Parathyroid adenoma (tissue), 2 donors: ENCODE measurements at regions not wholly inside any gene's neighbourhood (a gene's known extent, or its start where the extent isn't known, plus 50 kb on each side); places are given as distances from the start of the nearest gene placed in this dataset.

Experiments
- H2AFZ ChIP-seq: fragments of 300-600 bp; sonication (generic); one replicate; pipeline ENCODE4 v1.7.0; 2017; ENCODE audit warnings: antibody characterized with exemption, mild to moderate bottlenecking
- H3K27ac ChIP-seq: fragments of 300-600 bp; sonication (generic); one replicate; pipeline ENCODE4 v1.7.0; 2017
- H3K27me3 ChIP-seq: fragments of 300-600 bp; sonication (generic); one replicate; pipeline ENCODE4 v1.7.0; 2017; ENCODE audit warnings: low read length; ENCODE audit not compliant: control insufficient read depth, insufficient read depth
- H3K36me3 ChIP-seq: fragments of 300-600 bp; sonication (generic); one replicate; pipeline ENCODE4 v1.7.0; 2017; ENCODE audit warnings: low read length; ENCODE audit not compliant: control insufficient read depth, insufficient read depth
- H3K4me1 ChIP-seq: fragments of 300-600 bp; sonication (generic); one replicate; pipeline ENCODE4 v1.7.0; 2017; ENCODE audit warnings: control low read depth
- H3K4me2 ChIP-seq: fragments of 300-600 bp; sonication (generic); one replicate; pipeline ENCODE4 v1.7.0; 2017; ENCODE audit warnings: low read length
- H3K4me3 ChIP-seq: fragments of 300-600 bp; sonication (generic); one replicate; pipeline ENCODE4 v1.7.0; 2017; ENCODE audit warnings: low read depth, low read length
- H3K79me2 ChIP-seq: fragments of 300-600 bp; sonication (generic); one replicate; pipeline ENCODE4 v1.7.0; 2017; ENCODE audit warnings: control low read depth
- H3K9ac ChIP-seq: fragments of 300-600 bp; sonication (generic); one replicate; pipeline ENCODE4 v1.7.0; 2017; ENCODE audit warnings: mild to moderate bottlenecking
- H3K9me3 ChIP-seq: fragments of 300-600 bp; sonication (generic); one replicate; pipeline ENCODE4 v1.7.0; 2017; ENCODE audit warnings: low read length; ENCODE audit not compliant: control insufficient read depth
- CTCF ChIP-seq: fragments of 300-600 bp; sonication (generic); IDR thresholded peaks from one replicate; pipeline ENCODE4 v1.7.0; 2017; ENCODE audit warnings: antibody characterized with exemption, mild to moderate bottlenecking
- donor health status: primary hyperparathyroidism.

GRCh38 chr10:88032566-88032965 is 169.1 kb downstream of the PTEN start:
- TF ChIP-seq CTCF = no peak
- Histone ChIP-seq H3K4me3 (no peak overlapping the region), H3K4me1 (no peaks in the 10 kb centered on the region), H3K27ac (no peak overlapping the region), H3K4me2 (no peak overlapping the region), H3K79me2 (no peaks in the 10 kb centered on the region), H3K9me3 (no peaks in the 10 kb centered on the region), H3K36me3 (no peaks in the 10 kb centered on the region), H3K9ac (no peak overlapping the region), H2AFZ (no peak overlapping the region), H3K27me3 (no peaks in the 10 kb centered on the region)

GRCh38 chr10:88033385-88033784 is 170.0 kb downstream of the PTEN start:
- no peak overlapping the region for H3K9ac ChIP-seq
- no peak overlapping the region for H2AFZ ChIP-seq
- H3K27me3 ChIP-seq = no peaks in the 10 kb centered on the region
- H3K79me2 ChIP-seq = no peaks in the 10 kb centered on the region
- H3K4me2 ChIP-seq = no peak overlapping the region
- H3K36me3 ChIP-seq = no peaks in the 10 kb centered on the region
- no peak overlapping the region for H3K4me3 ChIP-seq
- H3K4me1 ChIP-seq = no peaks in the 10 kb centered on the region
- H3K27ac ChIP-seq = no peak overlapping the region
- no peak for TF ChIP-seq CTCF
- no peaks in the 10 kb centered on the region for H3K9me3 ChIP-seq

GRCh38 chr10:88033793-88034192 is 170.4 kb downstream of the PTEN start:
- no peak overlapping the region for H2AFZ ChIP-seq
- H3K27me3 ChIP-seq = no peaks in the 10 kb centered on the region
- no peaks in the 10 kb centered on the region for H3K4me1 ChIP-seq
- no peak overlapping the region for H3K4me2 ChIP-seq
- no peaks in the 10 kb centered on the region for H3K36me3 ChIP-seq
- H3K79me2 ChIP-seq = no peaks in the 10 kb centered on the region
- no peak for TF ChIP-seq CTCF
- no peak overlapping the region for H3K4me3 ChIP-seq
- H3K9ac ChIP-seq = no peak overlapping the region
- no peaks in the 10 kb centered on the region for H3K9me3 ChIP-seq
- no peak overlapping the region for H3K27ac ChIP-seq

- no peaks in the 10 kb centered on the region for H3K79me2 ChIP-seq
Measured at GRCh38 chr10:88036126-88036525, 172.7 kb downstream of the PTEN start.

More at GRCh38 chr10:88036126-88036525, 172.7 kb downstream of the PTEN start:
- Histone ChIP-seq H3K4me1 (no peaks in the 10 kb centered on the region), H3K36me3 (no peaks in the 10 kb centered on the region), H3K9me3 (no peaks in the 10 kb centered on the region), H3K4me3 (no peak overlapping the region), H3K4me2 (no peak overlapping the region), H3K9ac (no peak overlapping the region), H3K27me3 (no peaks in the 10 kb centered on the region), H3K27ac (no peak overlapping the region), H2AFZ (no peak overlapping the region)
- no peak for TF ChIP-seq CTCF
